ENCODE measurements at regions not wholly inside any gene's neighbourhood (a gene's known extent, or its start where the extent isn't known, plus 50 kb on each side); places are given as distances from the start of the nearest gene placed in this dataset.

GRCh38 chr18:66674286-66674685, 70.4 kb upstream of the CDH19 start:
- Mint-ChIP-seq H3K27ac (no peak overlapping the region), H3K27me3 (ENCODE audit: insufficient read depth, low read depth) (peaks cover 2% of the 10 kb centered on the region), H3K4me3 (no peak overlapping the region), H3K9me3 (peaks cover 5% of the 10 kb centered on the region), H3K36me3 (peaks cover 2% of the 10 kb centered on the region), H3K4me1 (peaks cover 7% of the 10 kb centered on the region)
- Histone ChIP-seq H3K9me3 (ENCODE audit: low read depth) (no peaks in the 10 kb centered on the region), H3K36me3 (no peaks in the 10 kb centered on the region), H3K4me2 (no peak overlapping the region), H3F3A (ENCODE audit: low read depth) (peaks cover 11% of the 10 kb centered on the region), H3K79me2 (ENCODE audit: low read depth) (no peaks in the 10 kb centered on the region), H3K4me1 (peaks cover 22% of the 10 kb centered on the region), H2AFZ (replicated peaks) (peak overlapping the region; percentile 87), H4K20me1 (ENCODE audit: low read depth) (no peaks in the 10 kb centered on the region), H3K4me3 (no peak overlapping the region), H3K27me3 (no peaks in the 10 kb centered on the region), H3K9ac (no peak overlapping the region), H3K27ac (no peak overlapping the region)
- DNase-seq (ENCODE audit: low spot score), result no peak
- TF ChIP-seq EZH2 (IDR thresholded peaks at IDR 0.05) (no peak), CTCF (IDR thresholded peaks at IDR 0.05) (no peak), EZH2phosphoT487 (IDR thresholded peaks at IDR 0.05) (no peak)

GRCh38 chr18:66668706-66669105, 64.8 kb upstream of the CDH19 start:
- Histone ChIP-seq H3K27ac (no peak overlapping the region), H3K9me3 (ENCODE audit: low read depth) (no peaks in the 10 kb centered on the region)
- TF ChIP-seq CTCF (IDR thresholded peaks at IDR 0.05), result no peak
- TF ChIP-seq EZH2phosphoT487 (IDR thresholded peaks at IDR 0.05), result no peak
- TF ChIP-seq EZH2 (IDR thresholded peaks at IDR 0.05), result no peak

GRCh38 chr18:66662632-66663031, 58.7 kb upstream of the CDH19 start:
- Histone ChIP-seq H3K79me2 (ENCODE audit: low read depth) (no peaks in the 10 kb centered on the region), H4K20me1 (ENCODE audit: low read depth) (no peaks in the 10 kb centered on the region), H3K9me3 (ENCODE audit: low read depth) (no peaks in the 10 kb centered on the region), H3K27me3 (no peaks in the 10 kb centered on the region), H2AFZ (replicated peaks) (no peak overlapping the region), H3K4me3 (no peak overlapping the region), H3K27ac (no peak overlapping the region), H3K9ac (no peak overlapping the region), H3K4me1 (no peaks in the 10 kb centered on the region), H3F3A (ENCODE audit: low read depth) (no peaks in the 10 kb centered on the region), H3K4me2 (no peak overlapping the region), H3K36me3 (no peaks in the 10 kb centered on the region)
- no peaks in the 10 kb centered on the region for H3K9me3 Mint-ChIP-seq
- no peak for DNase-seq (ENCODE audit: low spot score)
- no peaks in the 10 kb centered on the region for H3K36me3 Mint-ChIP-seq
- no peaks in the 10 kb centered on the region for H3K4me1 Mint-ChIP-seq
- H3K27me3 Mint-ChIP-seq (ENCODE audit: insufficient read depth, low read depth), result no peaks in the 10 kb centered on the region
- no peak for TF ChIP-seq CTCF (IDR thresholded peaks at IDR 0.05)
- no peak for TF ChIP-seq EZH2phosphoT487 (IDR thresholded peaks at IDR 0.05)
- no peak for TF ChIP-seq EZH2 (IDR thresholded peaks at IDR 0.05)
- H3K27ac Mint-ChIP-seq, result no peak overlapping the region
- H3K4me3 Mint-ChIP-seq, result no peak overlapping the region

More at GRCh38 chr18:66668706-66669105, 64.8 kb upstream of the CDH19 start:
- no peak overlapping the region for H3K4me2 ChIP-seq
- no peak overlapping the region for H3K4me3 Mint-ChIP-seq
- no peak overlapping the region for H2AFZ ChIP-seq (replicated peaks)
- H3K27me3 Mint-ChIP-seq (ENCODE audit: insufficient read depth, low read depth), result no peaks in the 10 kb centered on the region
- no peak overlapping the region for H3K27ac Mint-ChIP-seq
- no peaks in the 10 kb centered on the region for H3K27me3 ChIP-seq
- no peaks in the 10 kb centered on the region for H3K4me1 ChIP-seq
- no peaks in the 10 kb centered on the region for H3K9me3 Mint-ChIP-seq
- H3K4me1 Mint-ChIP-seq, result no peaks in the 10 kb centered on the region
- no peak overlapping the region for H3K4me3 ChIP-seq
- no peak overlapping the region for H3K9ac ChIP-seq
- DNase-seq (ENCODE audit: low spot score), result no peak
- no peaks in the 10 kb centered on the region for H4K20me1 ChIP-seq (ENCODE audit: low read depth)
- no peaks in the 10 kb centered on the region for H3K79me2 ChIP-seq (ENCODE audit: low read depth)
- H3K36me3 ChIP-seq, result no peaks in the 10 kb centered on the region
- no peaks in the 10 kb centered on the region for H3F3A ChIP-seq (ENCODE audit: low read depth)
- H3K36me3 Mint-ChIP-seq, result no peaks in the 10 kb centered on the region
